Keratinocyte (primary cell): ENCODE measurements at regions not wholly inside any gene's neighbourhood (a gene's known extent, or its start where the extent isn't known, plus 50 kb on each side); places are given as distances from the start of the nearest gene placed in this dataset.
A peak's percentile ranks its signal among the peaks of the same experiment; 100 is the strongest.

Source experiments
- DNase-seq: peaks from one replicate; pipeline ENCODE4 v3.0.0-alpha.2; 2011; ENCODE audit warnings: low read depth, missing footprints, low spot score
- FAIRE-seq: peaks from 2 replicates; lab custom pipeline; 2011; peaks lifted over from hg19 to GRCh38; lab: Jason Lieb, UNC
- H2AFZ ChIP-seq: 2 replicates; pipeline ENCODE4 v1.6.0; 2012; ENCODE audit warnings: low read length, control low read depth, inconsistent platforms; ENCODE audit not compliant: control insufficient read depth
- H3K27ac ChIP-seq: 2 replicates; pipeline ENCODE4 v1.5.1; 2011; ENCODE audit warnings: low read length; ENCODE audit not compliant: control insufficient read depth, insufficient read depth
- H3K27me3 ChIP-seq: 3 replicates; pipeline ENCODE4 v1.6.0; 2011; ENCODE audit warnings: low read length; ENCODE audit not compliant: control insufficient read depth, insufficient read depth; ENCODE audit errors: extremely low read depth
- H3K36me3 ChIP-seq, 2 experiments: 2 replicates in 1 of 2; 3 replicates in 1 of 2; pipeline ENCODE4 v1.5.1; 2011; ENCODE audit warnings: low read length in 2 of 2, mild to moderate bottlenecking in 1 of 2; ENCODE audit not compliant: control insufficient read depth in 2 of 2, insufficient read depth in 2 of 2; ENCODE audit errors: extremely low read depth in 1 of 2
- H3K4me1 ChIP-seq: 3 replicates; pipeline ENCODE4 v1.5.1; 2011; ENCODE audit warnings: low read length; ENCODE audit not compliant: control insufficient read depth, insufficient read depth; ENCODE audit errors: extremely low read depth
- H3K4me2 ChIP-seq: 3 replicates; pipeline ENCODE4 v1.6.0; 2011; ENCODE audit warnings: low read depth, low read length; ENCODE audit not compliant: control insufficient read depth, insufficient read depth; ENCODE audit errors: extremely low read depth
- H3K4me3 ChIP-seq, 3 experiments: fragments of 200-600 bp in 1 of 3; sonication (generic) in 1 of 3; 2 replicates in 2 of 3; 3 replicates in 1 of 3; pipeline ENCODE4 v1.5.1; 2011 to 2016; ENCODE audit warnings: low read length in 3 of 3, mild to moderate bottlenecking in 3 of 3, control low read depth in 2 of 3, inconsistent platforms in 1 of 3, low read depth in 1 of 3, mixed read lengths in 1 of 3, mixed run types in 1 of 3, moderate library complexity in 1 of 3; ENCODE audit not compliant: control insufficient read depth in 2 of 3, insufficient read depth in 2 of 3; ENCODE audit errors: extremely low read depth in 1 of 3
- H3K79me2 ChIP-seq: 2 replicates; pipeline ENCODE4 v1.6.0; 2012; ENCODE audit warnings: low read length; ENCODE audit not compliant: control insufficient read depth, insufficient read depth
- H3K9ac ChIP-seq: 3 replicates; pipeline ENCODE4 v1.6.0; 2011; ENCODE audit warnings: low read length; ENCODE audit not compliant: control insufficient read depth, insufficient read depth; ENCODE audit errors: extremely low read depth
- H3K9me1 ChIP-seq: 3 replicates; pipeline ENCODE4 v1.6.0; 2011; ENCODE audit warnings: low read length; ENCODE audit not compliant: control insufficient read depth, insufficient read depth; ENCODE audit errors: extremely low read depth
- H3K9me3 ChIP-seq: 2 replicates; pipeline ENCODE4 v1.5.1; 2012; ENCODE audit warnings: low read depth, low read length; ENCODE audit not compliant: control insufficient read depth
- H4K20me1 ChIP-seq: 3 replicates; pipeline ENCODE4 v1.6.0; 2011; ENCODE audit warnings: low read length; ENCODE audit not compliant: control insufficient read depth, insufficient read depth; ENCODE audit errors: extremely low read depth
- CTCF ChIP-seq, 3 experiments: IDR thresholded peaks in 1 of 3; conservative IDR thresholded peaks in 1 of 3; optimal IDR thresholded peaks in 1 of 3; 2 replicates in 2 of 3; 3 replicates in 1 of 3; pipeline versions ENCODE3 to v1.5.1; 2011; ENCODE audit warnings: low read length in 3 of 3, mild to moderate bottlenecking in 3 of 3, moderate library complexity in 2 of 3, control low read depth in 1 of 3, inconsistent platforms in 1 of 3; ENCODE audit not compliant: insufficient read depth in 2 of 3; ENCODE audit errors: extremely low read depth in 1 of 3
- EZH2 ChIP-seq: IDR thresholded peaks from one replicate; pipeline ENCODE4 v1.6.1; 2012; ENCODE audit warnings: inconsistent platforms, mild to moderate bottlenecking, low read length, moderate library complexity
- dilution Hi-C: fragments of 300-500 bp; cut with MboI; formaldehyde crosslinking; loops from one replicate; pipeline ENCODE4 v1.7.0; 2020; ENCODE audit warnings: low sequenced_read_pairs; ENCODE audit not compliant: extremely low pct_ligation_motif_present

DNA sequence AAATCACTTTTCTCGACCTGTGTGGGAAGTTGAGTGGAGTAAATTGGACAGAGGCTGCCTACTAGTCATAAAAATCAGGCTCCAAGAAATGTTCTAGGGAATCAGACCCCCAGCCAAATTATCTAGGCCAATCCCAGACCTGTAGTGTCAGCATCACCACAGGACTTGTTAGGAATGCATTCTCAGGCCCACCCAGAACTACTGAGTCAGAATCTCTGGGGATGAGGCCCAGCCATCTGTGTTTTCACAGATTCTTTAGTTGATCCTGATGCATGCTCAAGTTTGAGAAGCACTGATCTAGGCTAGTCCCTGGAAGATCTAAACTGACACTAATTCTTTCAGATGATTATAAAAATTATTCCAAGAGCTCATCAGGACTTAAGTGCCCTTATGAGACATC lies 434.0 kb upstream of the MEIS1 start:
- dilution Hi-C loops, result no loop called here
- H3K9me1 ChIP-seq, result no peaks in the 10 kb centered on the region
- H2AFZ ChIP-seq, result no peak overlapping the region
- no peak for FAIRE-seq
- H3K4me3 ChIP-seq, result no peak overlapping the region
- H3K4me2 ChIP-seq, result no peak overlapping the region
- no peaks in the 10 kb centered on the region for H3K36me3 ChIP-seq
- no peak overlapping the region for H3K9ac ChIP-seq
- no peaks in the 10 kb centered on the region for H4K20me1 ChIP-seq
- TF ChIP-seq EZH2 (no peak), CTCF (optimal IDR thresholded peaks at IDR 0.05 in 1 of 3, IDR thresholded peaks at IDR 0.05 in 1 of 3, conservative IDR thresholded peaks at IDR 0.05 in 1 of 3; ENCODE audit: extremely low read depth in 1 of 3, insufficient read depth in 2 of 3, low read length in 3 of 3) (no peak)
- no peaks in the 10 kb centered on the region for H3K9me3 ChIP-seq
- H3K27ac ChIP-seq, result no peak overlapping the region
- DNase-seq, result no peak
- H3K27me3 ChIP-seq, result no peaks in the 10 kb centered on the region
- no peaks in the 10 kb centered on the region for H3K79me2 ChIP-seq
- H3K4me1 ChIP-seq, result no peaks in the 10 kb centered on the region

DNA sequence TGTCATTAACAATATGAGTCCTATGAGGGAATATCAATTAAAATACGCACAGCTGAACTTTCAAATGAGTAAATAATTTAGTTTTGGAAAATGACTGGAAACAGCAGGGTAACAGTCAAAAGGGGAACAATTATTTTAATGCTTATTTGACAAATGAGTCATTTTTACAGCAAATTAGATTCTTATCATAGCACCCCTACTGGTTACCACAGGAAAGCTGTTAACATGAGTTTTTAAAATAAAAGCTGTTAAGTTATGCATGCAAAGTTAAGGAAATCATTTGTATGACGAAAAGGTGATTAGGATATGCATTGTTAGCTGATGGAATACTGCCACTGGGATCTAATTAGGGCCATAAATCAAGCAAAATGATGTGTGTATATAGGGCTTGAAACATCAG lies 435.1 kb upstream of the MEIS1 start:
- no peaks in the 10 kb centered on the region for H3K4me1 ChIP-seq
- FAIRE-seq (no peak), DNase-seq (no peak)
- no peak overlapping the region for H3K27ac ChIP-seq
- TF ChIP-seq EZH2 (no peak), CTCF (optimal IDR thresholded peaks at IDR 0.05 in 1 of 3, IDR thresholded peaks at IDR 0.05 in 1 of 3, conservative IDR thresholded peaks at IDR 0.05 in 1 of 3; ENCODE audit: extremely low read depth in 1 of 3, insufficient read depth in 2 of 3, low read length in 3 of 3) (peak in 1 of 3 experiments; percentile 32)
- H3K79me2 ChIP-seq, result no peaks in the 10 kb centered on the region
- no peaks in the 10 kb centered on the region for H3K27me3 ChIP-seq
- H3K9me3 ChIP-seq, result no peaks in the 10 kb centered on the region
- H3K4me3 ChIP-seq, result no peak overlapping the region
- no peak overlapping the region for H2AFZ ChIP-seq
- no peaks in the 10 kb centered on the region for H3K9me1 ChIP-seq
- no peaks in the 10 kb centered on the region for H3K36me3 ChIP-seq
- dilution Hi-C loops, result no loop called here
- H3K4me2 ChIP-seq, result no peak overlapping the region
- no peak overlapping the region for H3K9ac ChIP-seq
- H4K20me1 ChIP-seq, result no peaks in the 10 kb centered on the region
